GM10266 (cell line): ENCODE measurements at regions not wholly inside any gene's neighbourhood (a gene's known extent, or its start where the extent isn't known, plus 50 kb on each side); places are given as distances from the start of the nearest gene placed in this dataset.

Source experiments
- DNase-seq: peaks from one replicate; pipeline ENCODE4 v3.0.0; 2012; ENCODE audit errors: extremely low spot score
- TF ChIP-seq, protein P1 (sequence below): IDR thresholded peaks from 2 replicates; pipeline ENCODE4 v1.5.1; 2012; ENCODE audit warnings: mild to moderate bottlenecking, low read depth; ENCODE audit not compliant: control insufficient read depth, insufficient read depth; ENCODE audit errors: missing control alignments

GRCh38 chr2:22494156-22494555 is 890.8 kb upstream of the KLHL29 start:
- TF ChIP-seq, protein P1, sequence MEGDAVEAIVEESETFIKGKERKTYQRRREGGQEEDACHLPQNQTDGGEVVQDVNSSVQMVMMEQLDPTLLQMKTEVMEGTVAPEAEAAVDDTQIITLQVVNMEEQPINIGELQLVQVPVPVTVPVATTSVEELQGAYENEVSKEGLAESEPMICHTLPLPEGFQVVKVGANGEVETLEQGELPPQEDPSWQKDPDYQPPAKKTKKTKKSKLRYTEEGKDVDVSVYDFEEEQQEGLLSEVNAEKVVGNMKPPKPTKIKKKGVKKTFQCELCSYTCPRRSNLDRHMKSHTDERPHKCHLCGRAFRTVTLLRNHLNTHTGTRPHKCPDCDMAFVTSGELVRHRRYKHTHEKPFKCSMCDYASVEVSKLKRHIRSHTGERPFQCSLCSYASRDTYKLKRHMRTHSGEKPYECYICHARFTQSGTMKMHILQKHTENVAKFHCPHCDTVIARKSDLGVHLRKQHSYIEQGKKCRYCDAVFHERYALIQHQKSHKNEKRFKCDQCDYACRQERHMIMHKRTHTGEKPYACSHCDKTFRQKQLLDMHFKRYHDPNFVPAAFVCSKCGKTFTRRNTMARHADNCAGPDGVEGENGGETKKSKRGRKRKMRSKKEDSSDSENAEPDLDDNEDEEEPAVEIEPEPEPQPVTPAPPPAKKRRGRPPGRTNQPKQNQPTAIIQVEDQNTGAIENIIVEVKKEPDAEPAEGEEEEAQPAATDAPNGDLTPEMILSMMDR = no peak

DNA sequence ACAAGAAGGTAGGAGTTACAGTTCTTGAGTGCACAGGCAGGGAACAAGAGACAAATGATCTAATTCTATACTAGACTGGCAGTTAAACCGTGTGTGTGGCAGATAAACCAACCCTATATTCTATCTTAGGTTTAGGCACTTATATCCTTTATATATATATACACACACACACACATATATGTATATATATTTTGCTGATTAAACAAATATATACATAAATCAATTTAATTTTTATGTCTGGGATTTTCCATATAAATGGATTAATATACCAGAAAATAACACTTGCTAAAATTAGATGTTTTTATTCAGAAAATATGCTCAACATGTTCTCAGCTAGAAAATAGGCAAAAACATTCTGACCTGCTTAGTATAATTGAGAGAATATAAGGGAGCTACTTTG is 887.9 kb upstream of the KLHL29 start:
- TF ChIP-seq, protein P1 = no peak
- DNase-seq = no peak

More at GRCh38 chr2:22494156-22494555, 890.8 kb upstream of the KLHL29 start:
- DNase-seq = no peak

DNA sequence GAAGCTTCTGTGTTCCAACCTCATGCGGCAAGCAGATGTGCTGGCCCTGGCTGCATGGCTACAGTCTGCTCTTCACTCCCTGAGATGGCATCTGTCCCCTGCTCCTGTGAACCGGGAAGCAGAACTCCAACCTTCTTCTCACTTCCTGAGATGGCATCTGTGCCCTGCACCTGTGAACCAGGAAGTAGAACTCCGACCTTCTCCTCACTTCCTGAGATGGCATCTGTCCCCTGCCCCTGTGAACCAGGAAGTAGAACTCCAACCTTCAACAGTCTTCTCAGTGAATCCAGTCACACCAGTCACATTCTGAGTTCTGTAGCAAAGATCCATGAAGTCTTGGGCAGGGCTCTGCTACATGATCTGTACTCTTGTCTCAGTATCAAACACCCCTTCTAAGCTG is 887.2 kb upstream of the KLHL29 start:
- TF ChIP-seq, protein P1 = no peak
- no peak for DNase-seq

DNA sequence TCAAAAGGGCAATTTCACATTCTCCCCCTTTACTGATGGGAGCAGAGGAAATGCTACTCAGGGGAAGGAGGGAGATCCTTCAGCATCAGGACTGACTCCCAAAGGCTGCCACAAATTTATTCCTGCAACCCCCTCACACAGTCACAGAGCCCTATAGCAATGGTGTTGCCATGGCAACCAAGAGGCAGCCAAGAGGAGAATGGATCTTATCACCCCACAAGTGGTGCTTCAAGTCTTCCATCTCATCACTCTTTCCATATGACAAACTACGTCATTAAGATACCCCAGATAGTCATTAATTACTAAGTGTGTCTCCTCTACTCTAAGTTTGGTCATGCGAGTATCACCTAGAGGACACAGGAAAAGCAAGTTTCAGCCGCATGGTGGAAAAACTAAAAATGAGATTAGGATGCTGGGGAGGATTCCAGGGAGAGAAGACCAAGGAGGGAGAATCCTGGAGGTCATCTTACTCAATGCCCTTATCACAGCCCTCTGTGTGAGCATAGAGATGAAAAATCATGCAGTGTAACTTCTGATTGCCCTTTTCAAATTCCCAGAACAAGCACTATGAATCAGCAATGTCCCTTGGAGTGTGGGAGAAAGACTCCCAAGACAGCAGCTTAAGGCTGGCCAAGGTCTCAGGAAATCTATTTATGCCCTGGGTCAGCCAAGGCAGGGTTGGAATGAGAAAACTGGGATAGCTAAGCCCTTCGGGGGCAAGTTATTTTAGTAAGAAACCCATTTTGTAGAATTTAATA is 885.7 kb upstream of the KLHL29 start:
- TF ChIP-seq, protein P1 = no peak
- DNase-seq = no peak

DNA sequence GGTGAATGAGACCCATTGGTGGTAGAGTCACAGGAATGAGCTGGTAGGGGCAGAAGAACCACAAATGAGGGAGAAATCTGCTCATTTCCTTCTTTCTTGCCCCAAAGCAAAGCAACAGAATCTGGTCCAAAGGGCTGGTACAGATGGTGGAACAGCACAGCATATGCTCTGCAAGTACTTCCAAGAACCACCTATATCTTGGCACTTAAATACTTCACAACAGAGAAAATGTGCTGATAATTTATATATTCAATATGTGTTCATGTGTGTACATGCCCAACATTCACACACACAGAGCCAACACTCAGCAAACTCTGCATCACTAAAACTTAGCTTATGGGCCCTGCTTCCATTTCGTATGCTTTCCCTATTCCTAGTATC is 884.4 kb upstream of the KLHL29 start:
- TF ChIP-seq, protein P1 = no peak
- DNase-seq = no peak

DNA sequence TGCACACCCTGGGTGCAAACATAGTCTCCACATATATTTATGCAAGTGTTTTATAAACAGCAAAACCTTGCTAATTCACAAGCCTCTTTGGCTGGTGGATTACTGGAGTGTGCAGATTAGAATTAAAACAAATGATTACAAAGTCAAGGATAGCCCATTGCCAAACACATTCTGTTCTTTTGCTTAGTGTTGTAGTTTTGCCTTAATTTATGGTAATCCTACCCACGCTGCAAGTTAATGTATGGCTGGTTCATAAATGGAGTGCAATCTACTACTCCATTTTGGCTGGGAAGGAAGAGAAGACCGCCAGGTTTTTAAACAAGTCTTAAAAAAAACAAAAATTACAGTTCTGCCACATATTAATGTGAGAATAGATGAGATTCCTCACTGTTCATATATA is 883.1 kb upstream of the KLHL29 start:
- TF ChIP-seq, protein P1 = no peak
- no peak for DNase-seq

- no peak for DNase-seq
- TF ChIP-seq, protein P1 = no peak
These were observed 871.4 kb upstream of the KLHL29 start for GRCh38 chr2:22513563-22513962.
